ENCODE measurements at regions not wholly inside any gene's neighbourhood (a gene's known extent, or its start where the extent isn't known, plus 50 kb on each side); places are given as distances from the start of the nearest gene placed in this dataset.

- CTCF ChIA-PET = interaction anchor here (0.7 kb wide), 2 partner anchors 14 to 1128 kb away, joined by 3 to 4 read pairs; no protein-coding TSS in a partner anchor
- Histone ChIP-seq H3K36me3 (ENCODE audit: control insufficient read depth in 2 of 2, insufficient read depth in 1 of 2, low read length in 2 of 2) (no peaks in the 10 kb centered on the region), H3K4me3 (ENCODE audit: low read depth, low read length) (no peak overlapping the region), H3K27ac (ENCODE audit: extremely low read depth, low read depth, low read length) (no peak overlapping the region), H3K9me3 (ENCODE audit: control insufficient read depth, insufficient read depth, low read depth, low read length) (no peaks in the 10 kb centered on the region), H3K4me1 (ENCODE audit: control insufficient read depth, insufficient read depth, low read length) (no peaks in the 10 kb centered on the region)
- TF ChIP-seq ZNF837 (tag by site-specific recombination; IDR thresholded peaks at IDR 0.05) = no peak
- no peak for TF ChIP-seq ZNF394 (tag by site-specific recombination; IDR thresholded peaks at IDR 0.05; ENCODE audit: borderline replicate concordance)
- no peak for TF ChIP-seq TRIM28 (IDR thresholded peaks at IDR 0.05; ENCODE audit: borderline replicate concordance, low read length)
- POLR2A ChIA-PET = no interaction called here
These were observed 1546.5 kb downstream of the OTOL1 start for GRCh38 chr3:163043074-163043473.

- H3K4me1 ChIP-seq (ENCODE audit: control insufficient read depth, insufficient read depth, low read length) = no peaks in the 10 kb centered on the region
- no peaks in the 10 kb centered on the region for H3K9me3 ChIP-seq (ENCODE audit: control insufficient read depth, insufficient read depth, low read depth, low read length)
- H3K4me3 ChIP-seq (ENCODE audit: low read depth, low read length) = no peak overlapping the region
- POLR2A ChIA-PET = no interaction called here
- H3K27ac ChIP-seq (ENCODE audit: extremely low read depth, low read depth, low read length) = no peak overlapping the region
- no peaks in the 10 kb centered on the region for H3K36me3 ChIP-seq (ENCODE audit: control insufficient read depth in 2 of 2, insufficient read depth in 1 of 2, low read length in 2 of 2)
- CTCF ChIA-PET = interaction anchor here (1.1 to 1.4 kb wide), 2 partner anchors 11 to 444 kb away, joined by 3 to 9 read pairs; no protein-coding TSS in a partner anchor
- TF ChIP-seq ZNF292 (tag by site-specific recombination; IDR thresholded peaks at IDR 0.05; ENCODE audit: borderline replicate concordance, low read depth) (no peak), ZNF660 (tag by site-specific recombination; IDR thresholded peaks at IDR 0.05) (no peak), ZNF16 (tag by site-specific recombination; IDR thresholded peaks at IDR 0.05; ENCODE audit: low read depth) (no peak), ZNF239 (tag by site-specific recombination; IDR thresholded peaks at IDR 0.05) (no peak), ZNF513 (tag by site-specific recombination; IDR thresholded peaks at IDR 0.05) (no peak), ZBTB8A (tag by site-specific recombination; IDR thresholded peaks at IDR 0.05) (no peak), ZNF623 (tag by site-specific recombination; IDR thresholded peaks at IDR 0.05) (no peak)
These were observed 1549.3 kb downstream of the OTOL1 start for GRCh38 chr3:163045945-163046344.

GRCh38 chr3:163048881-163049280, 1552.3 kb downstream of the OTOL1 start:
- CTCF ChIA-PET = no interaction called here
- Histone ChIP-seq H3K36me3 (ENCODE audit: control insufficient read depth in 2 of 2, insufficient read depth in 1 of 2, low read length in 2 of 2) (no peaks in the 10 kb centered on the region), H3K4me3 (ENCODE audit: low read depth, low read length) (no peak overlapping the region), H3K9me3 (ENCODE audit: control insufficient read depth, insufficient read depth, low read depth, low read length) (no peaks in the 10 kb centered on the region), H3K27ac (ENCODE audit: extremely low read depth, low read depth, low read length) (no peak overlapping the region), H3K4me1 (ENCODE audit: control insufficient read depth, insufficient read depth, low read length) (no peaks in the 10 kb centered on the region)
- POLR2A ChIA-PET = no interaction called here
- TF ChIP-seq ZNF114 (tag by site-specific recombination; IDR thresholded peaks at IDR 0.05) (no peak), ZSCAN5A (tag by site-specific recombination; IDR thresholded peaks at IDR 0.05) (no peak), ZNF398 (tag by site-specific recombination; IDR thresholded peaks at IDR 0.05) (no peak), ZNF518A (tag by site-specific recombination; conservative IDR thresholded peaks at IDR 0.05; ENCODE audit: low read depth) (no peak), ZNF585B (tag by site-specific recombination; IDR thresholded peaks at IDR 0.05) (no peak), ZNF639 (tag by site-specific recombination; IDR thresholded peaks at IDR 0.05) (no peak), ZNF558 (tag by site-specific recombination; IDR thresholded peaks at IDR 0.05) (no peak), ZNF18 (tag by site-specific recombination; IDR thresholded peaks at IDR 0.05) (no peak), GLIS2 (tag by site-specific recombination; IDR thresholded peaks at IDR 0.05) (no peak)
